DND-41 (cell line): ENCODE measurements at regions not wholly inside any gene's neighbourhood (a gene's known extent, or its start where the extent isn't known, plus 50 kb on each side); places are given as distances from the start of the nearest gene placed in this dataset.

Experiments
- CTCF ChIP-seq: IDR thresholded peaks from 2 replicates; pipeline ENCODE4 v1.5.1; 2012; ENCODE audit warnings: borderline replicate concordance, low read length, moderate library complexity, mild to moderate bottlenecking; ENCODE audit not compliant: poor library complexity, severe bottlenecking; ENCODE audit errors: extremely low read depth
- EZH2 ChIP-seq: IDR thresholded peaks from 3 replicates; pipeline ENCODE4 v1.6.1; 2012; ENCODE audit warnings: borderline replicate concordance, low read depth, mild to moderate bottlenecking, moderate library complexity, low read length, inconsistent platforms; ENCODE audit not compliant: severe bottlenecking

GRCh38 chr19:32257326-32258073, 87.9 kb upstream of the ZNF507 start:
- TF ChIP-seq CTCF = no peak
- no peak for TF ChIP-seq EZH2
